SW480 (cell line): ENCODE measurements at regions not wholly inside any gene's neighbourhood (a gene's known extent, or its start where the extent isn't known, plus 50 kb on each side); places are given as distances from the start of the nearest gene placed in this dataset.
"Not testable (repeated sequence)": the region's sequence is repeated elsewhere in the genome, so short reads cannot be mapped to it uniquely, and the experiment has no call there.

Experiments used
- DNase-seq: peaks from one replicate; pipeline ENCODE4 v3.0.0-alpha.2; 2016; ENCODE audit warnings: low spot score

GRCh38 chr7:85424298-85424697, 237.4 kb upstream of the SEMA3D start:
- no peak for DNase-seq

DNA sequence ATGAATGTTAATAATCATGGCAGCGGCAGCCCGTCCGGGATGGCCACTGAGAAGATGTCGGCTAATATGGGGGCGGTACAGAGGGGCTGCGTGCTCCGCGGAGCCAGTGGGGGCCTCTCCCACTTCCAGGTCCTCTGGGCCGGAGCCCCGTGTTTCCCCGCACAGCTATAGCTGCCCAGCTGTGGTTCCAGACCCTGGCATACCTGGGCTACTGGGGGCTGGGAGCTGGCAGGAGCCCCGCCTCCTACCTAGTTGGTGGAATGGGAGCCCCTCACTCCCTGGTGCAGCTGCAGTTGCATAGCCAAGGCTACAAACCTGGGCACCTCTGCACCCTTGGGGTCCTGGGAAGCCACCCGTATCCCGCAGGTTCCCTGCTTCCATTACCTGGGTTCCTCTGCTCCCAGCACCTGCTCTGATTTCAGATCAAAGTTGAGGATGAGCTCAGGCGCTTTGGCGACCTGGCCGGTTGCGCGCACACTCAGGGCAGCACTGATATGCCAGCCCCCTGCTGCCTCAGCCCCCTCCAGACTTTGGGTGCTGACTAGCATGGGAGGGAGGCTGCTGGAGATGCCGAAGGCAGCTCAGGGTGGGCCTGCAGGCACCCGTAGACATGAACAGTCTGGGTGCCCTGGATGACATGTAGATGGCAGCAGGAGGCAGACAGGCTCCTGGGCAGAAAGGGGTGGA, 236.5 kb upstream of the SEMA3D start:
- DNase-seq: no peak

- no peak for DNase-seq
Measured at GRCh38 chr7:85415743-85416142, 228.9 kb upstream of the SEMA3D start.

DNA sequence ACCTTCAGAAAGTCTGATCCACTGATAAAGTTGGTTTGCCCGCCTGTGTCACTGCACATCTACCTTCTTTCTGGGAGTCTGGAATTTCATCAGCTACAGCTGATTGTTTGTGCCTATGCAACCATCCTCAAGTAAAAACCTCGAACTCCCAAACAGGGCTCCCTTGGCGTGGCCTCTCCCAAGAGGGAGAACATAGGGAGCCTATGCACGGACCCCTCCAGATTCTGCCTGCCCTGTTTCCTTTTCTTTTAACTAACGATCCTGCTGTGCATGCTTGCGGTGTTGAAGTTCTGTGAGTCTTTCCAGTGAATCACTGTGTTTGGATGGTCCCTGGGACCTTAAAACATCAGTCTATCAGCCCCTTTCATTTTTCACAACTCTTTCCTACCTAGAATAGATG, 226.9 kb upstream of the SEMA3D start:
- DNase-seq: no peak

DNA sequence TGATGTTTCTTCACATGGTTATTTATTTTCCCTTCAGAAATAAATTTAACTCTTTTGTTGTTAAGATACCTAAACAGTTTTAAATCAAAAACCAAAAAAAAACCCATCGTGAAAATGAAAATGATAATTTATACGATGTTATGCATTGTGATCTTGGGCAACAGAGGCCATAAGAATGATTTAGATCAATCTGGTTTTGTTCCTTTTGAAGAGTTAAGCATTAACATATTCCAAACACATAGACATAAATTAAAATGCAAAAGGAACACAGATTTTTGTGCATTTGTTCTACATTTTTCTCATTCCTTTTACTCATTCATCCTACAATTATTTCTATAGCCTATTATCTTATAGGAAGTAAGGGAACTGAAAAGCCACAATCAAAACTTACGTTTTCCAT, 226.1 kb upstream of the SEMA3D start:
- no peak for DNase-seq

GRCh38 chr7:85407391-85407790, 220.5 kb upstream of the SEMA3D start:
- DNase-seq: no peak

DNA sequence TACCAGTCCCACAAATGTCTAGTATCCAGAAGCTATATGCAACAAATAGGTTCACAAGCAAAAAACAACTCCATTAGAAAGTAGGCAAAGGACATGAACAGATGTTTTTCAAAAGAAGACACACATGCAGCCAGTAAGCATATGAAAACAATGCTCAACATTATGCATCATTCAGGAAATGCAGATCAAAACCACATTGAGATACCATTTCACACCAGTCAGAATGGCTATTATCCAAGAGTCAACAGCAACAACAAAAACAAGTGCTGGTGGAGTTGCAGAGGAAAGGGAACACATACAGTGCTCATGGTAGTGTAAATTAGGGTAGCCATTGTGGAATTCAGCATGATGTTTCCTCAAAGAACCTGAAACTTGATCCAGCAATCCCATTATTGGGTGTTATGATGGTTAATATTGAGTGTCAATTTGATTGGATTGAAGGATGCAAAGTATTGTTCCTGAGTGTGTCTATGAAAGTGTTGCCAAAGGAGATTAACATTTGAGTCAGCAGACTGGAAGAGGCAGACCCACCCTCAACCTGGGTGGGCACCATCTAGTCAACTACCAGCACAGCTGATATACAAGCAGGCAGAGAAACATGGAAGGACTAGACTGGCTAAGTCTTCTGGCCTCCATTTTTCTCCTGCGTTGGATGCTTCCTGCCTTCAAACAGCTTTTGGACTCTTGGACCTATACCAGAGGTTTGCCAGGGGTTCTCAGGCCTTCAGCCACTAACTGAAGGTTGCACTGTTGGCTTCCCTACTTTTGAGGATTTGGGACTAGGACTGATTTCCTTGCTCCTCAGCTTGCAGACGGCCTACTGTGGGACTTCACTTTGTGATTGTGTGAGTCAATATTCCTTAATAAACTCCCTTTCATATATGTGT, 218.4 kb upstream of the SEMA3D start:
- no peak for DNase-seq

- DNase-seq: no peak
Measured at GRCh38 chr7:85396676-85397075, 209.8 kb upstream of the SEMA3D start.

DNA sequence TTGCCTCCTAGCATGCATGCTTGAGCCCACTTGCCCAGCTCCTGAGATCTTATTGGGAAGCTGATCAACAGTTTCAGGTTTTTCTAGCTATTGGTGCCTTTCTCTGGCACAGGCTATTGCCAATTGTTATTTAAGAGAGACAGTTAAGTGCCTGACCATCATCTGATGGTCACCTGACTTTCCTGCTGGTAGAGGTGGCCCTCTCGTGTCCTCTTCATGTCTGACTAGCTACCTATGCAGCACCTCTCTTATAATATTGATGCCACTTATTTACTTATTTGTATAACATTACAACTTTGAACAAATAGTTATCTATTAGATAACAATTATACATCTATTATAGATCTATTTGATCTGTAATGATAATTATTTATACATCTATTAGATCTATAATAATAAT, 205.9 kb upstream of the SEMA3D start:
- DNase-seq: no peak

- no peak for DNase-seq
Measured at GRCh38 chr7:85392326-85392725, 205.5 kb upstream of the SEMA3D start.

DNA sequence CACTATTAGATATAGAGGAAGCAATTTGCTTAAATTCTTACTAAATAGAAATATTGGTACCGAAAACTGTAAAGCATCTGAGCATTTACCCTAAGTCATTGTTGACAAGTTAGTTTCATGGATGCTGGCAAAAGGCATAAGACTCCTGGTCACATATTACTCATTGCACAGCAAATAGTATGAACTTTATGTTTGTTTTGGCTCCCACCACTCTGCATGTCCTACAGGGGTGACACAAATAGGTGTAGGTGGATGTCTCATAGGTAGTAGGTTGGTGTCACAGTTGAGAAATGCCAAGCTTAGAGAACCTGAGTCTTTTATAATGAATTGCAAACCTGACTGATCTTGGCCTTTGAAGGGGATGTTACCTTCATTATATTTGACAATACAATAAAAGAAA, 199.6 kb upstream of the SEMA3D start:
- no peak for DNase-seq

- no peak for DNase-seq
Measured at GRCh38 chr7:85384392-85384791, 197.5 kb upstream of the SEMA3D start.

- no peak for DNase-seq
Measured at GRCh38 chr7:85381212-85381611, 194.4 kb upstream of the SEMA3D start.

DNA sequence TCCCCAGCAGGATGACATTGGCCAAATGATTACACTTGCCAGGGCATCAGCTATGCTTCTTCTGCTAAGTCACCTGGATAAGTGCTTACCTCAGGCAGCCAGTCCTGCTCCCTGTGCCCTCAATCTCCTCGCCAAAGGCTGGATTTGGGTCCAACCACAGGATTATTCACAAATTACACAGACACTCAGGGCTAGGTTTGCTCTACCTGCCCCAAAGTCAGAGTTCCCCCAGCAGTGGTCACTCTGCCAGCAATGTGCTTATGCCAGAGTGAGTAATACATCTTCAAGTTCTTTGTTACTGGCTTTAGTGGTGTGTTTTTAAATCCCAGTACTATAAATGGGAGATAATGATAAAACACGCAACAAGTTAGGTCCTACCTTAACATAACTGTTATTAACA, 189.7 kb upstream of the SEMA3D start:
- no peak for DNase-seq

GRCh38 chr7:85356916-85357315, 170.1 kb upstream of the SEMA3D start:
- DNase-seq: no peak

- DNase-seq: no peak
Measured at GRCh38 chr7:85343484-85343883, 156.6 kb upstream of the SEMA3D start.

- DNase-seq: no peak
Measured at GRCh38 chr7:85342781-85343180, 155.9 kb upstream of the SEMA3D start.

DNA sequence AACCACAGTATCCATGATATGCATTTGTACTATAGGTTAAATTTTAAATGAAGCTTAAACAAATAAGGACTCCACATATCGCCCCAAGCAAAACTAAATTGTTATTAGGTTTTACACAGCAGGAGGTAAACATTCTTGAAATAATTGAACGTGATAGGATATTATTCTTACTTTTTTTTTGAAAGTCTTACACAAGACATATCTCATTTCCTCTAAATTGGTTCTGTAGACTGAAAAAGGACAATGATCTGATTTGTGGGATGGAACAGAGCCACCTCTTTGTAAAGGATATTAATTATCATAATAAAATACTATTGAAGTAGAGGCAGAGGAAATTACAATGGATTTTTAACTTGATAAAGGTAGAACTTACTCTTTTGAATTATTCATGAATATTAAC, 155.1 kb upstream of the SEMA3D start:
- no peak for DNase-seq

DNA sequence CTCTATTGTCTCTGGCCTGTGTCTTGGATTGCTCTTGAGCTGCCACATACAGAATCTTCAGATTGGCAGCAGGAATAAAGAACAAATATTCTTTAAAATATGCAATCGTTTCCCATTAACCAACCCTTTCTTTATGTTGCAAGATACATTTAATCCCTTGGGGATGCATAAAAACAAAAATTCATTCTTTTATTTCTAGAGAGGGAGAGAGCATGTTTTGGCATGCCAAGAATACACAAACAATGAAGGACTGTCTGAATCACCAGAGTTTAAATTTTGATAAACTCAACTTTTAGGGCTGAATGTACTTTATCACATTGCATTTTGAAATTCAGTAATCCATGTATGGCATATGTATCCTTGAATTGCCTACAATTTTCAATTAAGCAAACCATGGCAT, 154.3 kb upstream of the SEMA3D start:
- DNase-seq: no peak

DNA sequence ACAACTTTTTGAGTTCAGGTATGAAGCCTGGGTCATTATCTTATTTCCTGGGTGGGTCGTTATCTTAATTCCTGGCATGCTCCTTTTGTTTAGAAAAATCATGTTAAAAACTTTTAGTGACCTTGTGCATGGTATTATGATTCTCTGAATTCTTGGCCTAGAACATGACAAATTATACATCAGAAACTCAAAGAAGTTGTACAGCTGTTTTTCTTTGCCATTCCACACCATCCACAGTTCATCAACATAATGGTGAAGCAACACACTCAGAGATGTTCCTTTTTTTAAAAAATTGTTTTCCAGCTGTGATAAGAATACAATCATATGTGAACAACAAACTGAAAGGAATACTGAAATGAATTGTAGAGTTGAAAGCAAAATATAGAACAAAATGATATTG, 149.2 kb upstream of the SEMA3D start:
- no peak for DNase-seq

- not testable (repeated sequence) for DNase-seq
Measured at GRCh38 chr7:85335113-85335512, 148.3 kb upstream of the SEMA3D start.

DNA sequence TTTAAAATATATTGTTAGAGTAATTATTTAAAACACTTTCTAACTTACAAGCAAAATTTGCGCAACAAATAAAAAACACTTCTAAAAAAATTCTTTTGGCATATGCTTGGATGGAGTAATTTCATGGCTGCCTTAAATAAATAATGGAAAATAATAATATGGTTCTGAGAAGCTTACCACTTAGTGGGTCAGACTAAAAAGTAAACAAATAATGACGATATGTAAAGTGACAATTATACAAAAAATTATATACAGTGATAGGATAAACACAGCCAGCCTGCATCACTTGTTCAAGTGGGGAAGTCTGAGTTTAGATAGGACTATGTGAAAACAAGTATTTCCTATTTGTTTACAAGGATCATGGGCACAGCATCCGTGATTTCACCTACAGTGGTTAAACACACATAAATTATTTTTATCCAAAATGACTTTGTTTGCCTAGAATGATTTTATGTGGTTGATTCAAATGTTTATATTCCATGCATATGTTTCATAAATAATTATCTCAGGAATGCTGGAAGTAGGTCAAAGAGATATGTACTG, 141.7 kb upstream of the SEMA3D start:
- DNase-seq: no peak

DNA sequence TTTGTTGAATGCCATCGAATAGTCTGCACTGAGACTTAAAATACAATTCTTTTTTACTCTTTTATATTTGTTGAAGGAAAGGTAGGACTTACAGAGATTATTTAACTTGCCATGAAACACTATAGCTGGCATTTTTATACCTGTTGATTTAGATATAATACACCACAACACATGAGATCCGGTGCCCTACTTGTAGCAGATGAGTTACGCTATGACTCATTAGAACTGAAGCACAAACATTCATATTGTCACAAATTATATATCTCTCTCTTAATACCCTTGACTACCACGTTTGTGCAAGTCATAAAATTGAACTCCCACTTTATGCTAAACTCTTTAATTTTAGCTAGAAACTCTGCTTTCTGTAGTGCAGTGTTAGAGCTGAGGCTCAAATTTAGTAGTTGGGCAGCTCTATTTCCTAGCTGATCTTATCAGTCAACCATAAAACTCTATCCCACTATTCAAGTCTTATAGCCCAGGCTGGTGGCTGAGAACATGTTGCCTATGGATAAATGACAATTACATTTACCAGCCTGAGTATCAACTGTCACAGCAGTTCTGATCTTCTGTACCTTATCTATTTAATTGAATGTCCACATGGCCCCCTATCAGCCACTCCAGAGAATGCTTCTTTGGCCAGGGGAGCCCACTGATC, 137.4 kb upstream of the SEMA3D start:
- no peak for DNase-seq
